ENCODE measurements at regions not wholly inside any gene's neighbourhood (a gene's known extent, or its start where the extent isn't known, plus 50 kb on each side); places are given as distances from the start of the nearest gene placed in this dataset.

GRCh38 chr1:193537266-193538002 is 351.0 kb upstream of the B3GALT2 start:
- TF ChIP-seq POLR2AphosphoS5 (IDR thresholded peaks at IDR 0.05; ENCODE audit: low read length), result no peak
- peak; percentile 93 for TF ChIP-seq DPF2 (IDR thresholded peaks at IDR 0.05)
- TF ChIP-seq NFIC (IDR thresholded peaks at IDR 0.05; ENCODE audit: low read depth, low read length), result peak; percentile 95
